Stimulated activated naive CD4-positive, alpha-beta T cell (primary cell): ENCODE measurements at regions not wholly inside any gene's neighbourhood (a gene's known extent, or its start where the extent isn't known, plus 50 kb on each side); places are given as distances from the start of the nearest gene placed in this dataset.

ENCODE experiments used
- DNase-seq, 6 experiments: peaks; one replicate each; lab custom pipeline; 2025; lab: John Stamatoyannopoulos, UW

DNA sequence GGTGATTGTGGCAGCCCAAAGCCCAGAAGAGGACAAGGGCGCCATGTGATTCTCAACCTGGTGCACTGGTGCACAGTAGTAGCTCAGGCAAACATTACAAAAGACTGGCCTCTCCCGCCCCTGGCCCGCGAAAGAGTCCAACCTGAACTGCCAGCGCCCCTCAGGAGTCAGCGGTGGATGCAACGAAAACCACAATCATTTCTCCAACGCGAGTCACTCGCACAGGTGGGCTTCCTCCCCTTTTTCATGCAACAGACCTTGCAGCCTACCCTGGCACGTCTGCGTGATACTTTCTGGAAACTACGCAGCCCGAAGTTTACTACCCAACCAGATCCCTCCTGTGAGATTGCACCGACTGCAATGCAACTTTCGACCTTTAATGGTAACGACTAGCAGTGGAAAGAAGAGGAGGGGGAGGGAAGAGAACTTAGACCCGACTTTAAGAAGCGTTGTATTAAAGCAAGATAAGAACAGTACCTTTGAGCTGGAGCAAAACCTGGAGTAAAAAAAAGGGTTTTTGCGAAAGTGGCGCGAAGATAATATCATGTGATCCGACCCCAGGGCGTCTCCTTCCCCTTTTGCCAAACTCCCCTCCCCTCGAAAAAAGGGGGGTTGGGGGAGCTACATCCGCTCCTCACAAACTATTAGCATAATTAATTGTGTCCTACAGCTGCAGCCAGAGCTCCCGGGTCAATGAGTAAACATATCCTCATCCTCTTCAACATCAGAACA is 63.3 kb upstream of the CCDC160 start:
- peak in 2 of 6 experiments; percentile 8 to 23 for DNase-seq

GRCh38 chrX:134174273-134174660 is 62.7 kb upstream of the CCDC160 start:
- DNase-seq = no peak

GRCh38 chrX:134174859-134175258 is 62.1 kb upstream of the CCDC160 start:
- no peak for DNase-seq

DNA sequence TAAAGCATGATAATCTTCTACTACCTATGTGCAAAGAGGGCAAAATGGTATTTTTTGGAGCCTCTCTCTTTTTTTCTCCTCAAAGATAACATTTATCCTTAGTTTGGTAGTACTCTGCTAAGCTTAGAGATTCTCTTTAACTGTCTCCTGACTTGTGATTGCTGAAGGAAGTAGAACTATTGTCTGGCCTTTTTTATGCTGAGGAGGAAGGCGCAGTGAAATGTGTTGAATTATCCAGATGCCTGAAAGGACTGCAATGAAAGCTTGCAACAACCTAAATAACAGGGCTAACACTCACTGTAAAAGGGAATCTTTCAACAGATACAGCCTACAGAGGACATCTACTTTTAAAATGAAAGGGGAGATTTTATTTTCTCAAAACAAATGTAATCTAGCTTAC is 59.5 kb upstream of the CCDC160 start:
- DNase-seq = no peak

DNA sequence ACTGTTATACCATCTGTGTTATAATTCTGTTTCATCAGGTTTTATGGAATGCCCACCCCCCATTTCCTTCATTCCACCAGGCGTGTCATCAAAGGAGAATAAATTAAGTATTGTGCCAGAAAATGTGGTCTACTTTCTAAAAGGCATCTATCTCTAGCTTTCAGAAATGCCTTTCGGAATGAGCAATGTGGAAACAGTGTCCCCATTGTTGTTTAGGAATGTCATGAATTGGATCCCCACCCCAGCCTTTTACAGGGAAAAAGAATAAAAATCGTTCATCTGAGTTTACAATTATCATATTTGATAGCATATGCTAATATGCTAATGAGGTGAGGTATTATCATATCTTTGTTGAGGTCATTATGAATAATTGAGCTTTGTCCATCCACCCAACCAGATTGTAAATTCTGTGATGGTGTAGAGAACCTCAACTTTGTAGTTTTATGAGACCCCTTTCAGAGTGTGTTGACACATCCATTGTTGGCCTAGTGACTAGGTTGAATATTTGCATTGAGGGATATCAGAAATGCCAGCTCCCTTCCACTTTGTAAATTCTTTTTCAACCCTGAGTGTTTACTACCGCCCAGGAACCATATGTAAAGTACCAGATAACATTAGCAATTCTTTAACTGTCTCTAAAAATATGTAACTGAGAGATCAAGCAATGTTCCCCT is 56.2 kb upstream of the CCDC160 start:
- DNase-seq = no peak

GRCh38 chrX:134181275-134181660 is 55.7 kb upstream of the CCDC160 start:
- no peak for DNase-seq

- no peak for DNase-seq
These were observed 53.3 kb upstream of the CCDC160 start for GRCh38 chrX:134183665-134184064.

GRCh38 chrX:134184936-134185335 is 52.0 kb upstream of the CCDC160 start:
- DNase-seq = no peak

- peak in 5 of 6 experiments; percentile 42 to 83 (median 67) for DNase-seq
These were observed 50.4 kb upstream of the CCDC160 start for GRCh38 chrX:134186362-134187121.
